GM12878 (cell line): ENCODE measurements at regions not wholly inside any gene's neighbourhood (a gene's known extent, or its start where the extent isn't known, plus 50 kb on each side); places are given as distances from the start of the nearest gene placed in this dataset.

Experiments
- ATAC-seq: fragments of 200-7000 bp; cut with Tn5 transposase; 3 replicates; pipeline ENCODE4 v1.9.1; 2020; ENCODE audit warnings: mild to moderate bottlenecking, moderate library complexity
- BruUV-seq: library from RNA; stranded (reverse); fragments of 400-500 nt; replicated peaks from 2 replicates; lab custom pipeline; 2021; lab: Mats Ljungman, UMichigan
- CTCF ChIA-PET: fragments of 300-600 bp; sonication (Branson Sonifier 250); formaldehyde crosslinking; extraction: SDS; loops from one replicate; lab custom pipeline; 2021; ENCODE audit warnings: inconsistent platforms; lab: Yijun Ruan, JAX
- POLR2A ChIA-PET: fragments of 350-600 bp; formaldehyde crosslinking; extraction: SDS; loops from one replicate; lab custom pipeline; 2021; ENCODE audit warnings: inconsistent platforms; lab: Charles Lee
- RAD21 ChIA-PET: fragments of 300-600 bp; sonication (Branson Sonifier 250); formaldehyde crosslinking; loops from one replicate; lab custom pipeline; 2023; ENCODE audit warnings: antibody characterized with exemption; ENCODE audit not compliant: unreplicated experiment; lab: Charles Lee
- SMC1A ChIA-PET: fragments of 300-600 bp; sonication (Branson Sonifier 250); formaldehyde crosslinking; loops from one replicate; lab custom pipeline; 2023; ENCODE audit not compliant: unreplicated experiment, uncharacterized antibody; lab: Charles Lee
- DNase-seq: peaks from one replicate; pipeline ENCODE4 v3.0.0-alpha.2; 2011; ENCODE audit warnings: low read depth, low spot score
- FAIRE-seq: peaks from 3 replicates; lab custom pipeline; 2011; peaks lifted over from hg19 to GRCh38; lab: Jason Lieb, UNC
- H2AFZ ChIP-seq: 2 replicates; pipeline ENCODE4 v1.6.0; 2011; ENCODE audit warnings: low read depth, low read length, control low read depth; ENCODE audit not compliant: control insufficient read depth
- H3K27ac ChIP-seq: 2 replicates; pipeline ENCODE4 v1.5.1; 2011; ENCODE audit warnings: control low read depth; ENCODE audit not compliant: control insufficient read depth, insufficient read depth
- H3K27me3 ChIP-seq, 2 experiments: replicated peaks in 1 of 2; 2 replicates each; pipeline versions ENCODE4 v1.6.0 to v1.6.1; 2011; ENCODE audit warnings: low read length in 1 of 2; ENCODE audit not compliant: control insufficient read depth in 2 of 2, insufficient read depth in 2 of 2
- H3K36me3 ChIP-seq, 2 experiments: 2 replicates each; pipeline ENCODE4 v1.5.1; 2011; ENCODE audit warnings: low read length in 1 of 2; ENCODE audit not compliant: control insufficient read depth in 2 of 2, insufficient read depth in 2 of 2
- H3K4me1 ChIP-seq: 2 replicates; pipeline ENCODE4 v1.6.1; 2011; ENCODE audit warnings: mild to moderate bottlenecking, low read length, moderate library complexity, mixed read lengths; ENCODE audit not compliant: control insufficient read depth, insufficient read depth
- H3K4me2 ChIP-seq: 2 replicates; pipeline ENCODE4 v1.6.0; 2011; ENCODE audit warnings: control low read depth; ENCODE audit not compliant: control insufficient read depth, insufficient read depth
- H3K4me3 ChIP-seq: fragments of 200-600 bp; sonication (generic); 2 replicates; pipeline ENCODE4 v1.5.1; 2016
- H3K79me2 ChIP-seq: 2 replicates; pipeline ENCODE4 v1.6.0; 2011; ENCODE audit warnings: low read length; ENCODE audit not compliant: control insufficient read depth, insufficient read depth
- H3K9ac ChIP-seq: 2 replicates; pipeline ENCODE4 v1.8.0; 2011; ENCODE audit warnings: low read length, control low read depth, mixed read lengths; ENCODE audit not compliant: control insufficient read depth, insufficient read depth
- H3K9me3 ChIP-seq: replicated peaks from 3 replicates; pipeline ENCODE4 v1.5.1; 2011; ENCODE audit warnings: mild to moderate bottlenecking, low read length; ENCODE audit not compliant: control insufficient read depth, insufficient read depth
- H4K20me1 ChIP-seq: 2 replicates; pipeline ENCODE4 v1.6.0; 2011; ENCODE audit not compliant: control insufficient read depth, insufficient read depth
- CHD4 ChIP-seq: fragments of 200-600 bp; sonication (generic); IDR thresholded peaks from 2 replicates; pipeline ENCODE4 v1.6.1; 2016; ENCODE audit warnings: mild to moderate bottlenecking
- EED ChIP-seq: sonication (generic); IDR thresholded peaks from 2 replicates; pipeline ENCODE4 v1.6.1; 2016; ENCODE audit warnings: antibody characterized with exemption, low read depth
- IKZF2 ChIP-seq, 2 experiments: fragments of 450-650 bp; IDR thresholded peaks; 2 replicates each; pipeline ENCODE4 v1.6.1; 2017; ENCODE audit warnings: mild to moderate bottlenecking in 2 of 2, moderate library complexity in 2 of 2
- KDM1A ChIP-seq: fragments of 200-600 bp; sonication (generic); IDR thresholded peaks from 2 replicates; pipeline ENCODE4 v1.6.1; 2016; ENCODE audit warnings: borderline replicate concordance
- NFXL1 ChIP-seq: fragments of 450-650 bp; IDR thresholded peaks from 2 replicates; pipeline ENCODE4 v1.6.1; 2017; ENCODE audit warnings: antibody characterized with exemption, mild to moderate bottlenecking, borderline replicate concordance
- REST ChIP-seq: IDR thresholded peaks from 2 replicates; pipeline ENCODE4 v1.6.1; 2012; ENCODE audit warnings: mild to moderate bottlenecking, low read depth, low read length
- SMAD5 ChIP-seq: IDR thresholded peaks from 2 replicates; pipeline ENCODE4 v1.6.1; 2016; ENCODE audit warnings: antibody characterized with exemption, low read depth
- WRNIP1 ChIP-seq: IDR thresholded peaks from 2 replicates; pipeline ENCODE4 v1.6.1; 2011; ENCODE audit warnings: low read depth, low read length, improper control_type of control experiment, borderline replicate concordance
- WGBS: methylation state at CpG from one replicate; pipeline ENCODE4 v1.1.6; 2016; ENCODE audit warnings: low lambda C conversion rate; ENCODE audit not compliant: insufficient replicate concordance, insufficient coverage; ENCODE audit errors: missing lambda C conversion rate; 5-methylcytosine and 5-hydroxymethylcytosine counted together
- in situ Hi-C: fragments of 300-500 bp; cut with MboI; formaldehyde crosslinking; loops from 9 replicates; pipeline ENCODE4 v1.14.3; 2018; ENCODE audit warnings: mixed read lengths
- intact Hi-C: fragments of 100-400 bp; cut with micrococcal nuclease; formaldehyde crosslinking; loops from one replicate; pipeline ENCODE4 v1.14.2; 2022; ENCODE audit not compliant: unreplicated experiment
- TF ChIP-seq, protein P1 (sequence below): fragments of 450-650 bp; formaldehyde crosslinking; IDR thresholded peaks from 2 replicates; pipeline ENCODE4 v1.4.0; 2022; ENCODE audit warnings: mild to moderate bottlenecking, moderate library complexity

DNA sequence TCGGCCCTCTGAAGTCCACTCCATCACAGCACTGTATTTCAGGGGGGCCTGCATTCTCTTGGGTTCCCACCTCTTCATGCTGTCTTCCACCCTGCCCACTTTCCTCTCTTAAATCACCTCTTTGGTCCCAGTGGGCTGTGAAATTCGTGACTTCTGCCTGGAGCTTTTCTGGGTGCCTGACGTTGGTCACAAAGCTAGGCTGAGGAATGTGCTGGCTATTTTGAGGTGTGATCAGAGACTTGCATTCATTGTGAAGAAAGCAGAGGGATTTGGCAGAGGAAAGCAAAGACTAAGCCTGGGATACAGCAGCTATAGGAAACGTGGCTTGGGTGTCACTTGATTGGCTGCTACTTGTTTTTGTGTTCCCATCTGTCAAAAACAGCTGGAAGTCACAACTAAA is 202.5 kb downstream of the SATB1 start:
- Histone ChIP-seq H3K27me3 (no peaks in the 10 kb centered on the region), H4K20me1 (no peaks in the 10 kb centered on the region), H2AFZ (no peak overlapping the region), H3K4me3 (no peak overlapping the region), H3K79me2 (no peaks in the 10 kb centered on the region), H3K4me2 (no peak overlapping the region), H3K9ac (no peak overlapping the region), H3K9me3 (no peaks in the 10 kb centered on the region), H3K27ac (no peak overlapping the region), H3K4me1 (peaks cover 15% of the 10 kb centered on the region), H3K36me3 (no peaks in the 10 kb centered on the region)
- ChIA-PET RAD21 (no interaction called here), SMC1A (interaction anchor here (0.7 to 2.1 kb wide), 4 partner anchors 52 to 479 kb away, joined by 3 to 6 read pairs (median 4); no protein-coding TSS in a partner anchor), CTCF (interaction anchor here (0.9 kb wide), 1 partner anchor 1622 kb away, joined by 3 read pairs; no protein-coding TSS in a partner anchor), POLR2A (no interaction called here)
- DNase-seq: no peak
- BruUV-seq: no TSS peak
- intact Hi-C loops (no loop called here), in situ Hi-C loops (no loop called here)
- ATAC-seq: no peak
- FAIRE-seq: no peak
- no peak for TF ChIP-seq KDM1A
- no peak for TF ChIP-seq NFXL1
- TF ChIP-seq, protein P1, sequence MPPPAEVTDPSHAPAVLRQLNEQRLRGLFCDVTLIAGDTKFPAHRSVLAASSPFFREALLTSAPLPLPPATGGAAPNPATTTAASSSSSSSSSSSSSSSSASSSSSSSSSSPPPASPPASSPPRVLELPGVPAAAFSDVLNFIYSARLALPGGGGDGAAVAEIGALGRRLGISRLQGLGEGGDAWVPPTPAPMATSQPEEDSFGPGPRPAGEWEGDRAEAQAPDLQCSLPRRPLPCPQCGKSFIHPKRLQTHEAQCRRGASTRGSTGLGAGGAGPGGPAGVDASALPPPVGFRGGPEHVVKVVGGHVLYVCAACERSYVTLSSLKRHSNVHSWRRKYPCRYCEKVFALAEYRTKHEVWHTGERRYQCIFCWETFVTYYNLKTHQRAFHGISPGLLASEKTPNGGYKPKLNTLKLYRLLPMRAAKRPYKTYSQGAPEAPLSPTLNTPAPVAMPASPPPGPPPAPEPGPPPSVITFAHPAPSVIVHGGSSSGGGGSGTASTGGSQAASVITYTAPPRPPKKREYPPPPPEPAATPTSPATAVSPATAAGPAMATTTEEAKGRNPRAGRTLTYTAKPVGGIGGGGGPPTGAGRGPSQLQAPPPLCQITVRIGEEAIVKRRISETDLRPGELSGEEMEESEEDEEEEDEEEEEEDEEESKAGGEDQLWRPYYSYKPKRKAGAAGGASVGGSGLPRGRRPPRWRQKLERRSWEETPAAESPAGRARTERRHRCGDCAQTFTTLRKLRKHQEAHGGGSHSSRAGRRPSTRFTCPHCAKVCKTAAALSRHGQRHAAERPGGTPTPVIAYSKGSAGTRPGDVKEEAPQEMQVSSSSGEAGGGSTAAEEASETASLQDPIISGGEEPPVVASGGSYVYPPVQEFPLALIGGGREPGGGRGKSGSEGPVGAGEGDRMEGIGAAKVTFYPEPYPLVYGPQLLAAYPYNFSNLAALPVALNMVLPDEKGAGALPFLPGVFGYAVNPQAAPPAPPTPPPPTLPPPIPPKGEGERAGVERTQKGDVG: no peak
- no peak for TF ChIP-seq WRNIP1
- TF ChIP-seq EED: no peak
- no peak for TF ChIP-seq CHD4
- no peak for TF ChIP-seq SMAD5
- TF ChIP-seq REST: no peak
- no peak for TF ChIP-seq IKZF2 (IDR thresholded peaks at IDR 0.05)
- WGBS: 29% methylated on average over 4 of the region's 4 CpGs
